ENCODE measurements at regions not wholly inside any gene's neighbourhood (a gene's known extent, or its start where the extent isn't known, plus 50 kb on each side); places are given as distances from the start of the nearest gene placed in this dataset.

GRCh38 chr2:14420851-14421250 lies 211.7 kb upstream of the LRATD1 start:
- CTCF ChIA-PET (ENCODE audit: unreplicated experiment): no interaction called here
- no peaks in the 10 kb centered on the region for H3K79me2 ChIP-seq (ENCODE audit: insufficient read depth, low read depth, low read length)
- intact Hi-C loops (cut with micrococcal nuclease; ENCODE audit: unreplicated experiment): no loop called here

GRCh38 chr2:14422426-14422825 lies 210.1 kb upstream of the LRATD1 start:
- H3K79me2 ChIP-seq (ENCODE audit: insufficient read depth, low read depth, low read length): no peaks in the 10 kb centered on the region
- no peaks in the 10 kb centered on the region for H4K20me1 ChIP-seq (ENCODE audit: insufficient read depth, low read length)
- H3K9me3 ChIP-seq (ENCODE audit: low read length): no peaks in the 10 kb centered on the region
- no peak for DNase-seq (ENCODE audit: low spot score)
- TF ChIP-seq CTCF (conservative IDR thresholded peaks at IDR 0.05; ENCODE audit: low read length) (no peak), EZH2phosphoT487 (IDR thresholded peaks at IDR 0.05; ENCODE audit: borderline replicate concordance, low read depth, low read length) (no peak)
- H2AFZ ChIP-seq (ENCODE audit: low read length): no peak overlapping the region
- POLR2A ChIA-PET: no interaction called here
- no peak overlapping the region for H3K27ac ChIP-seq (ENCODE audit: low read depth, low read length, poor library complexity, severe bottlenecking)
- no peak overlapping the region for H3K4me2 ChIP-seq (ENCODE audit: low read length)
- intact Hi-C loops (cut with micrococcal nuclease; ENCODE audit: unreplicated experiment): no loop called here
- H3K4me3 ChIP-seq (ENCODE audit: low read depth, low read length, poor library complexity, severe bottlenecking): no peak overlapping the region
- no peaks in the 10 kb centered on the region for H3K36me3 ChIP-seq (ENCODE audit: insufficient read depth, low read length)
- no peaks in the 10 kb centered on the region for H3K9me2 ChIP-seq (ENCODE audit: insufficient read depth, low read length)
- no TSS peak for BruUV-seq (replicated peaks)
- CTCF ChIA-PET (ENCODE audit: unreplicated experiment): no interaction called here
- H3K4me1 ChIP-seq (ENCODE audit: insufficient read depth, low read length, poor library complexity, severe bottlenecking): no peaks in the 10 kb centered on the region

More at GRCh38 chr2:14420851-14421250, 211.7 kb upstream of the LRATD1 start:
- DNase-seq (ENCODE audit: low spot score): no peak
- BruUV-seq (replicated peaks): no TSS peak
- H3K36me3 ChIP-seq (ENCODE audit: insufficient read depth, low read length): no peaks in the 10 kb centered on the region
- H3K9me2 ChIP-seq (ENCODE audit: insufficient read depth, low read length): no peaks in the 10 kb centered on the region
- H2AFZ ChIP-seq (ENCODE audit: low read length): no peak overlapping the region
- no peaks in the 10 kb centered on the region for H3K4me1 ChIP-seq (ENCODE audit: insufficient read depth, low read length, poor library complexity, severe bottlenecking)
- H4K20me1 ChIP-seq (ENCODE audit: insufficient read depth, low read length): no peaks in the 10 kb centered on the region
- no peaks in the 10 kb centered on the region for H3K9me3 ChIP-seq (ENCODE audit: low read length)
- POLR2A ChIA-PET: no interaction called here
- TF ChIP-seq EZH2phosphoT487 (IDR thresholded peaks at IDR 0.05; ENCODE audit: borderline replicate concordance, low read depth, low read length): no peak
- no peak for TF ChIP-seq CTCF (conservative IDR thresholded peaks at IDR 0.05; ENCODE audit: low read length)
- H3K27ac ChIP-seq (ENCODE audit: low read depth, low read length, poor library complexity, severe bottlenecking): no peak overlapping the region
- H3K4me3 ChIP-seq (ENCODE audit: low read depth, low read length, poor library complexity, severe bottlenecking): no peak overlapping the region
- H3K4me2 ChIP-seq (ENCODE audit: low read length): no peak overlapping the region

GRCh38 chr2:14423145-14423906 lies 209.2 kb upstream of the LRATD1 start:
- no peak for DNase-seq (ENCODE audit: low spot score)
- Histone ChIP-seq H3K4me2 (ENCODE audit: low read length) (no peak overlapping the region), H3K9me3 (ENCODE audit: low read length) (no peaks in the 10 kb centered on the region), H3K4me1 (ENCODE audit: insufficient read depth, low read length, poor library complexity, severe bottlenecking) (no peaks in the 10 kb centered on the region), H2AFZ (ENCODE audit: low read length) (no peak overlapping the region), H3K9me2 (ENCODE audit: insufficient read depth, low read length) (no peaks in the 10 kb centered on the region), H3K4me3 (ENCODE audit: low read depth, low read length, poor library complexity, severe bottlenecking) (no peak overlapping the region), H4K20me1 (ENCODE audit: insufficient read depth, low read length) (no peaks in the 10 kb centered on the region), H3K27ac (ENCODE audit: low read depth, low read length, poor library complexity, severe bottlenecking) (no peak overlapping the region), H3K36me3 (ENCODE audit: insufficient read depth, low read length) (no peaks in the 10 kb centered on the region), H3K79me2 (ENCODE audit: insufficient read depth, low read depth, low read length) (no peaks in the 10 kb centered on the region)
- POLR2A ChIA-PET: no interaction called here
- TF ChIP-seq EZH2phosphoT487 (IDR thresholded peaks at IDR 0.05; ENCODE audit: borderline replicate concordance, low read depth, low read length): no peak
- TF ChIP-seq CTCF (conservative IDR thresholded peaks at IDR 0.05; ENCODE audit: low read length): no peak
- no TSS peak for BruUV-seq (replicated peaks)
- CTCF ChIA-PET (ENCODE audit: unreplicated experiment): no interaction called here
- intact Hi-C loops (cut with micrococcal nuclease; ENCODE audit: unreplicated experiment): no loop called here
